Naive thymus-derived CD4-positive, alpha-beta T cell (primary cell): ENCODE measurements at regions not wholly inside any gene's neighbourhood (a gene's known extent, or its start where the extent isn't known, plus 50 kb on each side); places are given as distances from the start of the nearest gene placed in this dataset.

Experiments
- ATAC-seq: fragments of 150-1000 bp; cut with Tn5 transposase; 2 replicates; pipeline ENCODE4 v1.10.0; 2021; ENCODE audit warnings: mild to moderate bottlenecking, moderate library complexity
- CTCF ChIA-PET: fragments of 350-600 bp; sonication (Branson Sonifier 250); formaldehyde crosslinking; loops from one replicate; lab custom pipeline; 2021; ENCODE audit warnings: antibody characterized with exemption; lab: Charles Lee
- POLR2A ChIA-PET: fragments of 350-600 bp; sonication (Branson Sonifier 250); formaldehyde crosslinking; loops from one replicate; lab custom pipeline; 2021; ENCODE audit warnings: antibody characterized with exemption, inconsistent platforms; lab: Charles Lee
- DNase-seq, 9 donors: peaks; one replicate each; pipeline versions ENCODE4 v3.0.0 to v3.0.0-alpha.2; 2020 to 2022; ENCODE audit warnings: mixed read lengths in 1 of 9
- H3K27ac ChIP-seq: one replicate; pipeline ENCODE4 v1.7.0; 2013; ENCODE audit warnings: mild to moderate bottlenecking, low read depth, low read length, moderate library complexity
- H3K27me3 ChIP-seq, 2 donors: one replicate each; pipeline ENCODE4 v1.7.0; 2013; ENCODE audit warnings: low read length in 2 of 2, mild to moderate bottlenecking in 2 of 2, moderate library complexity in 2 of 2; ENCODE audit not compliant: control insufficient read depth in 2 of 2, insufficient read depth in 2 of 2
- H3K36me3 ChIP-seq, 3 experiments: 1 replicate in 2 of 3; 2 replicates in 1 of 3; pipeline ENCODE4 v1.7.0; 2013; ENCODE audit warnings: low read length in 3 of 3, mild to moderate bottlenecking in 3 of 3, moderate library complexity in 1 of 3; ENCODE audit not compliant: insufficient read depth in 3 of 3, control insufficient read depth in 2 of 3
- H3K4me1 ChIP-seq, 2 donors: one replicate each; pipeline ENCODE4 v1.7.0; 2013; ENCODE audit warnings: low read length in 2 of 2, mild to moderate bottlenecking in 2 of 2, moderate library complexity in 1 of 2; ENCODE audit not compliant: control insufficient read depth in 2 of 2, insufficient read depth in 2 of 2
- H3K4me3 ChIP-seq: 2 replicates; pipeline ENCODE4 v1.7.0; 2013; ENCODE audit warnings: mild to moderate bottlenecking, low read length
- H3K9me3 ChIP-seq, 3 experiments: 1 replicate in 2 of 3; 2 replicates in 1 of 3; pipeline ENCODE4 v1.7.0; 2013; ENCODE audit warnings: low read length in 3 of 3; ENCODE audit not compliant: control insufficient read depth in 2 of 3
- H3K27ac Mint-ChIP-seq, 9 donors: one replicate each; pipeline ENCODE4 v1.8.0; 2020 to 2022; ENCODE audit warnings: mixed read lengths in 9 of 9, mild to moderate bottlenecking in 8 of 9, moderate library complexity in 5 of 9, inconsistent platforms in 2 of 9
- H3K27me3 Mint-ChIP-seq, 5 donors: one replicate each; pipeline ENCODE4 v1.8.0; 2021 to 2022; ENCODE audit warnings: mixed read lengths in 5 of 5, mild to moderate bottlenecking in 1 of 5
- H3K36me3 Mint-ChIP-seq, 5 donors: one replicate each; pipeline ENCODE4 v1.8.0; 2020 to 2022; ENCODE audit warnings: mixed read lengths in 5 of 5, mild to moderate bottlenecking in 3 of 5, inconsistent platforms in 1 of 5
- H3K4me1 Mint-ChIP-seq, 7 donors: one replicate each; pipeline ENCODE4 v1.8.0; 2020 to 2022; ENCODE audit warnings: mixed read lengths in 7 of 7, mild to moderate bottlenecking in 3 of 7, inconsistent platforms in 1 of 7
- H3K4me3 Mint-ChIP-seq, 10 donors: one replicate each; pipeline ENCODE4 v1.8.0; 2020 to 2022; ENCODE audit warnings: mild to moderate bottlenecking in 10 of 10, mixed read lengths in 10 of 10, moderate library complexity in 6 of 10, inconsistent platforms in 2 of 10
- H3K9me3 Mint-ChIP-seq, 11 donors: one replicate each; pipeline ENCODE4 v1.8.0; 2020 to 2022; ENCODE audit warnings: mixed read lengths in 11 of 11, mild to moderate bottlenecking in 4 of 11, inconsistent platforms in 1 of 11, moderate library complexity in 1 of 11
- intact Hi-C, 2 donors: fragments of 100-400 bp; cut with micrococcal nuclease; formaldehyde crosslinking; loops; one replicate each; pipeline ENCODE4 v1.15.1; 2023

DNA sequence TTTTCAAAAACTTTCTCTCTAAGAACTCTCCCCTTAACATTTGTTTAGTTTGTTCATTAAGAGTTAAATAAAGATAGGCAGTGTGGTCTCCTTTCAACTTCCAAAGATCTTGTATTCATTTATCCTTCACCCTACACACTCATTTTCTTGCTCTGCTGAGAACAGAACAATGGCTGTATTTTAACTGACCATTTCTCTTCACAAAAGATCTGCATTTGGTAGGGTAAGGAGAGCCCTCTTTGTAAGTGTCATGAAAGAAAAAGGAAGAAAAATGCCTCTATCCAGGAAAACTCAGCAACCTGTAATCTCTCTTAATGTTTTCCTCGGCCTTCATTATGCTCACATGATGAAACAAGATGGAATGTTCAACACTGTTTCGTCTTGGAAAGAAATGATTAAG, 193.7 kb upstream of the TLE4 start:
- ATAC-seq (no peak), DNase-seq (no peak)
- Histone ChIP-seq H3K27me3 (no peaks in the 10 kb centered on the region), H3K4me3 (no peak overlapping the region), H3K9me3 (no peaks in the 10 kb centered on the region), H3K27ac (no peak overlapping the region), H3K4me1 (no peaks in the 10 kb centered on the region), H3K36me3 (no peaks in the 10 kb centered on the region)
- H3K4me1 Mint-ChIP-seq, result no peaks in the 10 kb centered on the region
- no peak overlapping the region for H3K4me3 Mint-ChIP-seq
- POLR2A ChIA-PET, result no interaction called here
- H3K36me3 Mint-ChIP-seq, result peaks cover 0 to 4% (median 3%) of the 10 kb centered on the region in 5 donors
- H3K27ac Mint-ChIP-seq, result no peak overlapping the region
- peaks cover 3 to 25% (median 10%) of the 10 kb centered on the region in 5 donors for H3K27me3 Mint-ChIP-seq
- CTCF ChIA-PET, result no interaction called here
- intact Hi-C loops, result no loop called here
- H3K9me3 Mint-ChIP-seq, result peaks cover 0 to 16% (median 5%) of the 10 kb centered on the region in 11 donors

DNA sequence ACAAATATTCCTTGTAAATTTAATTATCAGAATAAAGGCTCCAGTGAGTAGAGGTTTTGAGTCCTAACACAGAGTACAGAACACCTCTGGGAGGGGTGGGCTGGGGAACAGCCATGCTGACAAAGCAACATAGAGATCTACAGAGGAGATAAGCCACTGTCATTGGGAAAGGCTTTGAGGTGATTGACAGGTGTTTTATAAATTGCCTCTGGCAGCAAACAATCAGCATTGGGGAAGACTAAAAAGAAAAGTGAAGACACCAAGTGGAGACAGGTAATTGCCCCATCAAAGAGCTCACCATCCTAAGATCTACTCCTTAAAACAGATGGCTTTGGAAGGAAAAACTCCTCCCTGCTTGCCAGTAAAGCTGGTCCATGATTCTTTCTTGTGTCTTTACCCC, 189.7 kb upstream of the TLE4 start:
- peaks cover 0 to 21% (median 10%) of the 10 kb centered on the region in 5 donors for H3K27me3 Mint-ChIP-seq
- DNase-seq (no peak), ATAC-seq (no peak)
- no peaks in the 10 kb centered on the region for H3K9me3 ChIP-seq
- no peaks in the 10 kb centered on the region for H3K4me1 Mint-ChIP-seq
- peaks cover 0 to 13% (median 4%) of the 10 kb centered on the region in 11 donors for H3K9me3 Mint-ChIP-seq
- no peaks in the 10 kb centered on the region for H3K4me1 ChIP-seq
- no peak overlapping the region for H3K27ac Mint-ChIP-seq
- no peak overlapping the region for H3K4me3 Mint-ChIP-seq
- H3K27me3 ChIP-seq, result no peaks in the 10 kb centered on the region
- H3K27ac ChIP-seq, result no peak overlapping the region
- ChIA-PET CTCF (no interaction called here), POLR2A (no interaction called here)
- intact Hi-C loops, result no loop called here
- H3K4me3 ChIP-seq, result no peak overlapping the region
- no peaks in the 10 kb centered on the region for H3K36me3 ChIP-seq
- peaks cover 0 to 4% (median 0%) of the 10 kb centered on the region in 5 donors for H3K36me3 Mint-ChIP-seq

GRCh38 chr9:79382458-79382857, 189.3 kb upstream of the TLE4 start:
- no peaks in the 10 kb centered on the region for H3K4me1 Mint-ChIP-seq
- CTCF ChIA-PET, result no interaction called here
- Histone ChIP-seq H3K9me3 (no peaks in the 10 kb centered on the region), H3K36me3 (no peaks in the 10 kb centered on the region), H3K27me3 (no peaks in the 10 kb centered on the region), H3K4me1 (no peaks in the 10 kb centered on the region), H3K27ac (no peak overlapping the region), H3K4me3 (no peak overlapping the region)
- no peak for ATAC-seq
- H3K27me3 Mint-ChIP-seq, result peaks cover 0 to 21% (median 14%) of the 10 kb centered on the region in 5 donors
- no peak overlapping the region for H3K4me3 Mint-ChIP-seq
- peaks cover 0 to 12% (median 4%) of the 10 kb centered on the region in 11 donors for H3K9me3 Mint-ChIP-seq
- intact Hi-C loops, result no loop called here
- H3K36me3 Mint-ChIP-seq, result peaks cover 0 to 4% (median 0%) of the 10 kb centered on the region in 5 donors
- H3K27ac Mint-ChIP-seq, result no peak overlapping the region
- DNase-seq, result no peak
- POLR2A ChIA-PET, result no interaction called here

GRCh38 chr9:79383096-79383495, 188.7 kb upstream of the TLE4 start:
- Histone ChIP-seq H3K4me1 (no peaks in the 10 kb centered on the region), H3K9me3 (no peaks in the 10 kb centered on the region), H3K4me3 (no peak overlapping the region), H3K36me3 (no peaks in the 10 kb centered on the region), H3K27me3 (no peaks in the 10 kb centered on the region), H3K27ac (no peak overlapping the region)
- Mint-ChIP-seq H3K9me3 (peaks cover 0 to 12% (median 4%) of the 10 kb centered on the region in 11 donors), H3K4me1 (no peaks in the 10 kb centered on the region), H3K27me3 (peaks cover 0 to 21% (median 13%) of the 10 kb centered on the region in 5 donors), H3K4me3 (no peak overlapping the region), H3K27ac (no peak overlapping the region), H3K36me3 (peaks cover 0 to 4% (median 0%) of the 10 kb centered on the region in 5 donors)
- intact Hi-C loops, result no loop called here
- ATAC-seq, result no peak
- ChIA-PET POLR2A (no interaction called here), CTCF (no interaction called here)
- no peak for DNase-seq

DNA sequence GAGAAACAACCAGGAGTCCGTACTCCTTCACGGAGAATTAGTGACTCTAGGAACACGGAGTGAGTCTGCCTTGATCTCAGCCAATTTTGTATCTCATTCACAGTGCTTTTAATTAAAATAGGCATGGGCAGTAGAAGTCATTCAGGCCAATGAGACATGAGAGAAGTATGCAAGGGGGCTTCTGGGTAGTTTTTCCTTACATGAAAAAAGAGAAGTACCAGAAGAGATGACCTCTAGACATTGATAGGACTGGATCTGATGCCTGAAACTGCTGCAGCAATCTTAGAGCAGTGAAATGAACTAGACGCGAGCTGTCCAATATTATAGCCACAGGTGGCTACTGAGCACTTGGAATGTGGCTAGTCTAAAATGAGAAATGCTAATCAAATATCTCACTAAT, 187.7 kb upstream of the TLE4 start:
- Mint-ChIP-seq H3K9me3 (peaks cover 0 to 10% (median 4%) of the 10 kb centered on the region in 11 donors), H3K36me3 (peaks cover 0 to 4% (median 0%) of the 10 kb centered on the region in 5 donors), H3K27ac (no peak overlapping the region), H3K4me3 (no peak overlapping the region), H3K4me1 (no peaks in the 10 kb centered on the region), H3K27me3 (peaks cover 0 to 21% (median 13%) of the 10 kb centered on the region in 5 donors)
- Histone ChIP-seq H3K36me3 (no peaks in the 10 kb centered on the region), H3K9me3 (no peaks in the 10 kb centered on the region), H3K27ac (no peak overlapping the region), H3K27me3 (no peaks in the 10 kb centered on the region), H3K4me1 (no peaks in the 10 kb centered on the region), H3K4me3 (no peak overlapping the region)
- ATAC-seq, result no peak
- intact Hi-C loops, result no loop called here
- ChIA-PET POLR2A (no interaction called here), CTCF (no interaction called here)
- no peak for DNase-seq

DNA sequence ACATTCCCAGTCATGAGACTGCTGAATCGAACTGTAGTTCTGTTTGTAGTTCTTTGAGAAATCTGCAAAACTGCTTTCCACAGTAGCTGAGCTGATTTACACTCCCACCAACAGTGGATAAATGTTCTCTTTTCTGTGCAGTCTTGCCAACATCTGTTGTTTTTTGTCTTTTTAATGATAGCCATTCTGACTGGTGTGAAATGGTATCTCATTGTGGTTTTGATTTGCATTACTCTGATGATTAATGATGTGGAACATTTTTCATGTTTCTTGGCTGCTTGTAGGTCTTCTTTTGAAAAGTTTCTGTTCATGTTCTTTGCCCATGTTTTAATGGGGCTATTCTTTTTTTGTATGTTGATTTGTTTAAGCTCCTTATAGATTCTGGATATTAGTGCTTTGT, 187.3 kb upstream of the TLE4 start:
- H3K27ac Mint-ChIP-seq, result no peak overlapping the region
- H3K9me3 Mint-ChIP-seq, result peaks cover 0 to 10% (median 4%) of the 10 kb centered on the region in 11 donors
- H3K27ac ChIP-seq, result no peak overlapping the region
- no peaks in the 10 kb centered on the region for H3K4me1 Mint-ChIP-seq
- H3K36me3 ChIP-seq, result no peaks in the 10 kb centered on the region
- H3K4me1 ChIP-seq, result no peaks in the 10 kb centered on the region
- no peak for ATAC-seq
- DNase-seq, result no peak
- no peaks in the 10 kb centered on the region for H3K27me3 ChIP-seq
- no peak overlapping the region for H3K4me3 ChIP-seq
- H3K9me3 ChIP-seq, result no peaks in the 10 kb centered on the region
- intact Hi-C loops, result no loop called here
- CTCF ChIA-PET, result no interaction called here
- H3K27me3 Mint-ChIP-seq, result peaks cover 0 to 21% (median 13%) of the 10 kb centered on the region in 5 donors
- no peak overlapping the region for H3K4me3 Mint-ChIP-seq
- H3K36me3 Mint-ChIP-seq, result peaks cover 0 to 4% (median 0%) of the 10 kb centered on the region in 5 donors
- POLR2A ChIA-PET, result no interaction called here

DNA sequence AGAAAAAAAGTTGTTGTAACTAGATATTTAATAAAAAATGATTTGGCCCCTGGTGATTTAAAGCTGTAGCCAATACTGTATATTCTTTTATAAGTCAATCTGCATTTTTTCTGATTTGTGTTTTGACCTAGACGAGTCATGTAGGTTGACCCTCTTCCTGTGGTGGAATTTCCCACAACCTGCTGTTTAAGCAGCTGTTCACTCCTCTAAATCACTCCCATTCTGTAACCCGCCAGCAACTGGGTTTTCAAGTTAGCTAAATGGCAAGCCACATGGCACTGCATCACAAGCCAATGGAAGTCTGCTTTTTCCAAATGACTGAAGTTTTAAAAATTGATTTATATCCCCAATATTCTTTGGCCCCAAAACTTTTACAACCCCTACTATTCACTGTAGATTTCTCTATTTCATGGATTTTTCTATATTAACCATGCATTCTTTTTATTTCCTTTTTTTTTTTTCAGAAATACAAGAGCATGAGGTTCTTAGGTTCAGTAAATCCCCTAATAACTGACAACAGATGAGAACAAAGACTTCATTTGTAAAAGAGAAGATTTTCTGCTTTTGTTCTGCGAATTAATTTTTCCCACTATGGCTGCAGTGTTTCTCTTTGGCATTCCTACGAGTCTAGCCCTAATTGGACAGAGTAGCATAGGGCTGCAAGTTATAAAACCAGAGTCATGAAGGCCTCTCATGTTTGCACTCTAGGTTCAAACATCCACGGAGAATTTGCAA, 184.5 kb upstream of the TLE4 start:
- Histone ChIP-seq H3K4me3 (no peak overlapping the region), H3K9me3 (no peaks in the 10 kb centered on the region), H3K27ac (no peak overlapping the region), H3K4me1 (no peaks in the 10 kb centered on the region), H3K27me3 (no peaks in the 10 kb centered on the region), H3K36me3 (no peaks in the 10 kb centered on the region)
- H3K9me3 Mint-ChIP-seq, result peaks cover 0 to 3% (median 0%) of the 10 kb centered on the region in 11 donors
- CTCF ChIA-PET, result no interaction called here
- intact Hi-C loops, result no loop called here
- no peaks in the 10 kb centered on the region for H3K4me1 Mint-ChIP-seq
- DNase-seq (no peak), ATAC-seq (no peak)
- no peak overlapping the region for H3K4me3 Mint-ChIP-seq
- no peaks in the 10 kb centered on the region for H3K36me3 Mint-ChIP-seq
- POLR2A ChIA-PET, result no interaction called here
- peaks cover 0 to 31% (median 20%) of the 10 kb centered on the region in 5 donors for H3K27me3 Mint-ChIP-seq
- no peak overlapping the region for H3K27ac Mint-ChIP-seq
